GM12878 (cell line): ENCODE measurements at regions not wholly inside any gene's neighbourhood (a gene's known extent, or its start where the extent isn't known, plus 50 kb on each side); places are given as distances from the start of the nearest gene placed in this dataset.
"Not testable (repeated sequence)": the region's sequence is repeated elsewhere in the genome, so short reads cannot be mapped to it uniquely, and the experiment has no call there.

Source experiments
- EP300 ChIP-seq, 2 experiments: fragments of 150-350 bp in 1 of 2; IDR thresholded peaks; 2 replicates each; pipeline ENCODE4 v1.6.1; 2011 to 2012; ENCODE audit warnings: low read depth in 2 of 2, low read length in 2 of 2, borderline replicate concordance in 1 of 2, improper control_type of control experiment in 1 of 2, inconsistent platforms in 1 of 2; ENCODE audit not compliant: control insufficient read depth in 1 of 2
- JUND ChIP-seq: IDR thresholded peaks from 2 replicates; pipeline ENCODE4 v1.6.1; 2012; ENCODE audit warnings: low read depth, mild to moderate bottlenecking, low read length, improper control_type of control experiment, moderate library complexity
- PAX5 ChIP-seq: IDR thresholded peaks from 2 replicates; pipeline ENCODE4 v1.6.1; 2011; ENCODE audit warnings: low read depth, low read length, borderline replicate concordance
- TCF7 ChIP-seq: IDR thresholded peaks from 2 replicates; pipeline ENCODE4 v1.6.1; 2014; ENCODE audit warnings: antibody characterized with exemption, borderline replicate concordance
- TF ChIP-seq, protein P1 (sequence below): fragments of 450-650 bp; IDR thresholded peaks from 2 replicates; pipeline ENCODE4 v1.6.1; 2017; ENCODE audit warnings: antibody characterized with exemption, mild to moderate bottlenecking, moderate library complexity
- TF ChIP-seq, protein P2 (sequence below): IDR thresholded peaks from 2 replicates; pipeline ENCODE4 v1.6.1; 2011; ENCODE audit warnings: borderline replicate concordance, low read depth, mild to moderate bottlenecking, moderate library complexity, mixed read lengths, low read length; ENCODE audit not compliant: insufficient read depth; ENCODE audit errors: extremely low read length

DNA sequence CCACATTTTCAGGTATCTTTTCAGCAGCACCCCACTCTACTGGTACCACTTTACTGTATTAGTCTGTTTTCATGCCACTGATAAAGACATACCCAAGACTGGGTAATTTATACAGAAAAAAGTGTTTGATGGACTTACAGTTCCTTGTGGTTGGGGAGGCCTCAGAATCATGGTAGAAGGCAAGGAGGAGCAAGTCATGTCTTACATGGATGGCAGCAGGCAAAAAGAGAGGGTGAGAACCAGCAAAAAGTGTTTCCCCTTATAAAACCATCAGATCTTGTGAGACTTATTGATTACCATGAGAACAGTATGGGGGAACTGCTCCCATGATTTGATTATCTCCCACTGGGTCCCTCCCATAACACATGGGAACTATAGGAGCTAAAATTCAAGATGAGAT is 685.9 kb downstream of the NYAP2 start:
- not testable (repeated sequence) for TF ChIP-seq TCF7; EP300 (IDR thresholded peaks at IDR 0.05; ENCODE audit: borderline replicate concordance in 1 of 2, control insufficient read depth in 1 of 2, low read depth in 2 of 2, low read length in 2 of 2); PAX5; JUND
- TF ChIP-seq, protein P1, sequence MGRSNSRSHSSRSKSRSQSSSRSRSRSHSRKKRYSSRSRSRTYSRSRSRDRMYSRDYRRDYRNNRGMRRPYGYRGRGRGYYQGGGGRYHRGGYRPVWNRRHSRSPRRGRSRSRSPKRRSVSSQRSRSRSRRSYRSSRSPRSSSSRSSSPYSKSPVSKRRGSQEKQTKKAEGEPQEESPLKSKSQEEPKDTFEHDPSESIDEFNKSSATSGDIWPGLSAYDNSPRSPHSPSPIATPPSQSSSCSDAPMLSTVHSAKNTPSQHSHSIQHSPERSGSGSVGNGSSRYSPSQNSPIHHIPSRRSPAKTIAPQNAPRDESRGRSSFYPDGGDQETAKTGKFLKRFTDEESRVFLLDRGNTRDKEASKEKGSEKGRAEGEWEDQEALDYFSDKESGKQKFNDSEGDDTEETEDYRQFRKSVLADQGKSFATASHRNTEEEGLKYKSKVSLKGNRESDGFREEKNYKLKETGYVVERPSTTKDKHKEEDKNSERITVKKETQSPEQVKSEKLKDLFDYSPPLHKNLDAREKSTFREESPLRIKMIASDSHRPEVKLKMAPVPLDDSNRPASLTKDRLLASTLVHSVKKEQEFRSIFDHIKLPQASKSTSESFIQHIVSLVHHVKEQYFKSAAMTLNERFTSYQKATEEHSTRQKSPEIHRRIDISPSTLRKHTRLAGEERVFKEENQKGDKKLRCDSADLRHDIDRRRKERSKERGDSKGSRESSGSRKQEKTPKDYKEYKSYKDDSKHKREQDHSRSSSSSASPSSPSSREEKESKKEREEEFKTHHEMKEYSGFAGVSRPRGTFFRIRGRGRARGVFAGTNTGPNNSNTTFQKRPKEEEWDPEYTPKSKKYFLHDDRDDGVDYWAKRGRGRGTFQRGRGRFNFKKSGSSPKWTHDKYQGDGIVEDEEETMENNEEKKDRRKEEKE = not testable (repeated sequence)
- TF ChIP-seq, protein P2, sequence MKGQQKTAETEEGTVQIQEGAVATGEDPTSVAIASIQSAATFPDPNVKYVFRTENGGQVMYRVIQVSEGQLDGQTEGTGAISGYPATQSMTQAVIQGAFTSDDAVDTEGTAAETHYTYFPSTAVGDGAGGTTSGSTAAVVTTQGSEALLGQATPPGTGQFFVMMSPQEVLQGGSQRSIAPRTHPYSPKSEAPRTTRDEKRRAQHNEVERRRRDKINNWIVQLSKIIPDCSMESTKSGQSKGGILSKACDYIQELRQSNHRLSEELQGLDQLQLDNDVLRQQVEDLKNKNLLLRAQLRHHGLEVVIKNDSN = not testable (repeated sequence)
